GM18502 (cell line): ENCODE measurements at regions not wholly inside any gene's neighbourhood (a gene's known extent, or its start where the extent isn't known, plus 50 kb on each side); places are given as distances from the start of the nearest gene placed in this dataset.

Source experiments
- ATAC-seq: cut with Tn5 transposase; IDR thresholded peaks from one replicate; pipeline ENCODE4 v1.9.1; 2021; ENCODE audit warnings: mild to moderate bottlenecking; ENCODE audit not compliant: unreplicated experiment, poor library complexity

DNA sequence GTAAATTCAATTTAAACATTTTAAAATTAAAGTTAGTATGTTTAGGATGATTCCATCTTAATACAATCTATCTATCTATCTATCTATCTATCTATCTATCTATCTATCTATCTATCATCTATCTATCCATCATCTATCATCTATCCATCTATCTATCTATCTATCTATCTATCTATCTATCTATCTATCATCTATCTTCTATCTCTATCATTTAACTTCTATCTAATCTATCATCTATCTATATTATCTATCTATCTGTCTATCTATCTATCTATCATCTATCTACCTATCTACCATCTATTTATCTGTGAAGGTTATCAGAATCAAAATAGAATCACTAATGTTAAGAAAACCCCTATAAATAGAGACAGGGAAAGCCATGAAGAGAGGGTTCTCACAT is 78.3 kb downstream of the RAMP3 start:
- no peak for ATAC-seq

DNA sequence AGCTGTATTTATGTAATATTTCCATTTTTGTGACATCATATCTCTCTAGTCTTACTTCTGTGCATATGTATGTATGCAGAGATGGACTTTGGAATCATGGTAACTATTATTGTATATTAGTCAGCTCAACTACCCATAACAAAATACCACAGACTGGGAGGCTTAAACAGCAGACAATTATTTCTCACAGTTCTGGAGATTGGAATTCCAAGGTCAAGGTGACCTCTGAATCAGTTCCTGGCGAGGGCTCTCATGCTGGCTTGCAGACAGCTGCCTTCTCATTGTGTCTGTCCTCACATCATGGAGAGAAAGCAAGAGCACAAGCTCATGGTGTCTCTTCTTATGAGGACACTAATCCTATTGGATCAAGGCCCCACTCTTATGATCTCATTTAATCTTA is 79.1 kb downstream of the RAMP3 start:
- no peak for ATAC-seq

DNA sequence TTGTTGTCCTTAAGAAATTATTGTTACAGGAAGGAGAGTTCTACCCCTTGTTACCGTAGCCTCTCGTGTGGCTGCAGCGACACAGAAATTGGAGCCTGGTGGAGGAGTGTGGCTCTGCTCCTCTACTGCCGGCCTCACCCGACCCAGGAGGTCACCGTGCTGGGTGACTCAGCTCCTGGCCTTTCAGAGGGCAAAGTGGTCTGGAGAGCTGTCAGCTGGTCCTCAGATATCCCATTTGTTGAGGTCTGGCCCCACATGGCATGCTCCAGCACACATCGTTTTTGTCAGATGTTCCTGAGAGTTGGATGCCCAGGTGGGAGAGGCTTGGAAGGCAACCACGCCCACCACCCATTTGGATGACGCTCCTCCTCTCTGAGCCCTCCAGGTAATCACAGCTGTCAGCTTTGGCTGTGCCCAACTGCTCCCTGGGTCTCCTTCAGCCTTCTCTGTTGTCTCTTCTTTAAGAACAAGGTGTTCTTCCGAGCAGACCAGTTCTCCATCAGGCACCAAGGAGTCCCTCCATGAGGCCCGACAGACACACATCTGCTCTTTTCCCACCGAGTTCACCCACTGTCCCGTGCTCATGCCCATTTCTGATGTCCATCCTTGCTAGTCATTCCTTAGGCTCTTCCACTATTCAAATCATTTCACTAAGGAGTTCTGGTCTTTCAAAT is 80.3 kb downstream of the RAMP3 start:
- ATAC-seq, result no peak

DNA sequence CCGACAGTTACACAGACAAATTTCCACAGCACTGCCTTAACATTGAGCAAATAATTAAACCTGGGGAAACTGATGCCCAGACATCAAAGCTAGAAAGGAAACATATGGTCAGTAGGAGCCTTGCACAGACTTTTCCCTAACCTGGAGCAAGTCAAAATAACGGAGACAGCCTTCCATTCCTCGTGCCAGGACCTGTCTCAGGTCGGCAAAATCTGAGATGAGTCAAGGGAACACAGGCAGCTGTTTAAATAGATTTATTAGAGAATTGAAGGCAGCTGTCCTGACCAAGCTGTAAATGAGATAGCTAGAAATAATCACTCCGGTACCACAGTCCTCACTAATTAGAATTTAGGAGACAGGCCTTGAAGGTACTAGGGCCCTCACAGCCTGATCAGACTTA is 81.2 kb downstream of the RAMP3 start:
- ATAC-seq, result no peak

DNA sequence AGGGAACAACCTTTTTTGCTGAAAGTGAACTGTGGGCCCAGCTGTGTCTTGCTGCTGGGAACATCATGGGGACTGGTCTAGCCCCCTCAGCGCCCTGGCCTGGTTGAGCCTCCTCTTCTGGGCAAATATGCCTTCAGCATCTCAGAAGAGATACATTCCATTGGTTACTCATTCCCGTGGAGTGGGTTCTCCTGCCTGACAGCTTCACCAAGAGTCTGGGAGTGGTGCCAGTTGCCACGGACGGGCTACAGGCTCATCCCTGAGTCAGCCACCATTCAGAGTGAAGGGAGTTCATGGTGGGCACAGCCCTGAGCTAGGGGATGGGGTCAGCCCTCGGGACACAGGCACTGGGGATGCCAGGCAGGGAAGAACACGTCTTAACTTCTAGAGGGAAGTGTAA is 81.9 kb downstream of the RAMP3 start:
- ATAC-seq, result no peak

DNA sequence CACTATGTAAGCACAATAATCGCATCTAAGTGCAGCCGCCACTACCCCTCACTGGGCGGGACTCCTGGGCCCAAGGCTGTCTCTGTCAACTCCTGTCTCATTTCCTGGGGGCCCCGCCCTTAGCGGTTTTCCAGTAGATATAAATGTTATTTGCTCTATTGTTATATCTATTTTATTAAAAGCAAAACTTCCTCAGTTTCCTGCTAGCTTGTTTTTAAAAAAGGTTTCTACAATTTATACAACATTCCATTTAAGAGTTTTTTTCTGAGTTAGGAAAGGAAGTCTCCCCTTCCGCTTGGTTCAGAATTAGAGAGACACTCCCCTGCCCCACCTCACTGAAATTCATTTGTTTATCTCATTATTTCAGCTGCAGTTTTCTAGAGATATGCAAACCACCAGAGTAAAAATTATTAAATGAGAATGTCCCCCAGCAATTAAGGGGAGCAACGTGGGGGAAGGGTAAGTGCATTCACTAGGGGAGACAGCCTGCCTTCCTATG is 82.7 kb downstream of the RAMP3 start:
- no peak for ATAC-seq

DNA sequence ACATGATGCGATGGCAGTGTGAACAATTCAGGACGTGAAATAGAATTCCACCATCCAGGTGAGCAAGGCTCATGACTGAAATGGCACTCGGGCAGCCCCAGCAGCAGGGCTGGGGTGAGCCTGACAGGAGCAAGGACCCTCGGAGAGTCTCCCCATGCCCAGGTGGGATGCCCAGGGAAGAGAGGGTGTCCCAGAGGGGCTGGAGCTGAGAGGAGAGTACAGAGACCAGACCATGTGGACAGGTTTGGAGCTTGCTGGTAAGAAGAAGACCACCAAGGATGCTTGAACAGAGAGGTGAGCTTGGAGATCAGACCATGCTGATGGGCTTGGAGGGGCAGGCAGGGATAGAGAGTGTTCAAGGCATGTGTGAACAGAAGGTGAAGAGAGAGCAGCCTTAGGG is 83.3 kb downstream of the RAMP3 start:
- no peak for ATAC-seq

DNA sequence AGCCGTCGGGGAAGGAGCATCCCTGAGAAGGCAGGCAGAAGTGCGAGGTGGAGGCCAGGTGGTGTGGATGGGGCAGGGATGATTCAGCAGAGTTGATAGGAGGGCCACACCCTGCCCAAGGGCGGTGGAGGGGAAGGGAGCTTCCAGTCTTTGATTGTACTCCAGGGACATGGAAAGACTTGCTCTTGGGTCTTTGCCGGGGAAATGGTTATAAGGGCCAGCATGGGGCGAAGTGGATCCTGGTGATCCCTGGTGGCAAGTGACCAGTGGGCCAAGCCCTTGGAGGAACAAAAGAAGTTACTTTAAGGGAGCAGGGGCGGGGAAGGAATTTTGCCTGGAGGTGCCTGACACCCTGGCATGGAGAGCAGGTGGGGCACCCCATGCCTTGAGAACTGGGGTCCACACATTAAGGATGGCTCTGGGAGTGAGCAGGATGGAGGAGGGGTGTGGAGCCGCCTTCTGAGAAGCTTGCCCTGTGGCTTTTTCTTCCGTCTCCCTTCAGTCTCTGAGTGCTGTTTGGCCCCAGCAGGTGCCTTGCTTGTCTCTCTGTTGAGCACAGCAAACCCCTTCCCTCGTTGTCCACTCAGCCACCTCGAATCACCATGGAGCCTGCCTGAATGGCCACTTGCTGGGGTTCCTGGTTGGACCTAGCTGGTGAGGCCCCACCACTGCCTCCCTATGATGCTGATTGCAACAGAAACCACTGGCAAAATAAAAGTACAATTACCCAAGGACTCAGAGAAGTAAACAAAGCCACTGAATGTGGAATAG is 83.9 kb downstream of the RAMP3 start:
- ATAC-seq, result no peak

DNA sequence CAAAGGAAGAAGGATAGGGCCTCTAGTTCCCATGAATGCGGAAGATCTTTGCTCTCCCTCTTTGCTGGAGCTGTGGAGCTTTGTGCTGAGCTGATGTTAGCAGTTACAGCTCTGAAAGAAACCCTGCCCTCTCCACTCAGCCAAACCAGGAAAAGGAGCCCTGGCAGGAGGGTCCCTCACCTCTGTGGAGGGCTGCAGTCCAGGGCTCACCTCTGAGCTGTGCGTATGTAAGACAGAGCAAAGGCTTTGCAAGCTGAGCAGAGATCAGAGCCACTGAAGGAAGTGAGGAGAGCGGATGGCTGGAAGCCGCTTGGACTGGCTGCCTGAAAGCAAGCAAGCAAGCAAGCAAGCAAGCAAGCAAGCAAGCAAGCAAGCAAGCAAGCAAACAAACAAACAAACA is 84.7 kb downstream of the RAMP3 start:
- no peak for ATAC-seq

DNA sequence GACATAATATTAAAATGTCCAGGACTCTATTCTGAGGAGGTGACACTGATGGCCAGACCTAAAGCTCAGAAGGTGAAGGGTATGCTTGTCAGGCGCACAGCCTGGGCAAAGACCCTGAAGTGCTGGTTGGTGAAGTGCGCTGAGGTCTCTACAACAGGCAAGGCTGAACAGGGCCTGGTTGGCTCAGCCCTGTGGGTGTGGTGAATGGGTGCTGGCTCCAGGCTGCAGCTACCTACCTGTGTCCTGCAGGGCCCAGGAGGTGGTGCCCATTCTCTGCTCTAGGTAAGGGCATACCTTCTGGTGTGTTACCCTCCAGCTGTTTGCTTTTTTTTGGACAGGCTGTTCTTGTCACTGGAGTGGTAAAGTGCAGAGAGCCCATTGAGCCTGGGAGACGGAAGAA is 85.1 kb downstream of the RAMP3 start:
- ATAC-seq, result no peak

DNA sequence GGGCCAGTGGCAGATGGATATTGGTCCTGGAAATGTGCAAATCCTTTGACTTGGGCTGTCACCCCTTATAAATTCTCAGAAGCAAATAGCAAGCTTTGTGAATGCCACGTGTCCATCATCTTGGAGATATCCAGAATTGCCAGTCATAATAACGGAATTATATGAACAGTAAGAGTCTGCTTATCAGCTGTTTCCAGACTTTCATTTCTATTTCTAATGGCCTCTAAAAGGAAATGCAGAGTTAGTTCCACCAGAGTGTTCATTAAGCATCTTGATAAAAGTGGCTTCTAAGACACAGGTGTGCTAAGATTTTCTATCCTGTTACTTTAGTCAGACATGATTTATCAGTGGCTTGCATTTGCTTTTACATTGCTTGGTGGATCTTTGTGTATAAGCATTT is 87.4 kb downstream of the RAMP3 start:
- ATAC-seq, result no peak

DNA sequence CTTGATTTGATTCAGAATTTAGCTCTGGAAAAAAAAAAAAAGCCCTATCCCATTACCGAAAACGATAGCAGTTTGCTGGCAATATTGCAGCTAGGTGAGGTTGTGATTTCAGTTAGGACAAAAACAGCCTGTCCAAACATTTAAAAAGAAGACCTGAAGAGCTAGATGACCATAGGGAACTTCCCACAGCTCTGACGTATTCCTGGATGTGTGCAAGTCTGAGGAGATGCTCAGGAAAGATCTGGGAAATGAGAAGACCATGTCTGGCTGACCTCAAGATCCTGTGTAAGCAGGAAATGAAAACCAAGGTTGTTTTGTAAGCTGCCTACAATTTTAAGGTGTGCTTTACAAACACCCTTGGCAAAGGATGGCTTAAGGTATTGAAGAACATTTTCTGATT is 88.7 kb downstream of the RAMP3 start:
- ATAC-seq, result no peak

DNA sequence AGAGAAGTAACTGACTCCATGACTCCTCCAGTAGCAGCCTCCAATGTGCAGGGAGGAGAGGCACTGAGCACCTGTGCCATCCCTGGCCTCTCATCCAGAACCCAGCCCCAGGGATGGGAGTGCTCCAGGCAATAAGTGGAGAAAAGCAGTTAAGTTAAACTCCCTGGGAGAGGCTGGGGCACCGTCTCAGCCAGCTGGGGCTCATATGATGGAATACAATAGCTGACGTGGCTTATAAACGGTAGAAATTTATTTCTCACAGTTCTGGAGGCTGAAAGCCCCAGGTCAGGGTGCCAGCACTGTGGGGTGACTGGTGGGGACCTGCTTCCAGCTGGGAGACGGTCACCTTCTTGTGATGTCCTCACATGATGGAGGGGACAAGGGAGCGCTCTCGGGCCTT is 94.7 kb downstream of the RAMP3 start:
- no peak for ATAC-seq

DNA sequence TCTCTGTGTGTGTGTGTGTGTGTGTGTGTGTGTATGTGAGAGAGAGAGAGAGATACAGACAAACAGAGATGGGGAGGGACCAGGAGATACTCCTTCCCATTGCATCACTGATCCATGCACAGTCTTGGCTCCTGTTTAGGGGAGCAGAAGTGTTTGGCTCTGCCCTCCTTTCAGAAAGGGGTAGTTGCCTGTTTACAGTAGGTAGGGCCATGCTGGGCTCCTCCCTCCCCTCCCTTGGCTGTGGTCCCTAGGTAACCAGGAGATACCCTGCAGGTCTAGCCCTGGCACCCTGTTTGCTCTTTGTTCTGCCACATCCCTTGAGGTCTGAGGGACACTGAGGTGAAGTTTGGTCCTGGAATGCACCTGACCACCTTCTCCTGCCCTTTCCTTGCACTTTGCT is 95.3 kb downstream of the RAMP3 start:
- no peak for ATAC-seq

DNA sequence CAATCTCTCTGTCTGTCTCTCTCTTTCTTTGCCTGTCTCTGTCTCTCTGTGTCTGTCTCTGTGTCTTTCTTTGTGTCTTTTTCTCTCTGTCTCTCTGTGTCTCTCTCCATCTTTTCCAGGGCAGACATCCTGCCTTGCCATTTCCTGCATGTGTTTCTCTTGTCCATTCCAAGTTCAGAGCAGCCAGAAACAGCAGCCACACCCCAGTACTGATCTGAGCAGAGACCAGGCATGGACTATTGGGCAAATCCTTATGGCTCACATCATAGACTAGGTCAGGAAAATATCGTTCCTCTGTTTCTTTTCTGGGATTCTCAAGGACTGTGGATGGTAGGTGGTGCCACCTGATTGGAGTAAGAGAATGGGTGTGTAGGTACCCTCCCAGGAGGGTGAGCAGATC is 95.8 kb downstream of the RAMP3 start:
- no peak for ATAC-seq

DNA sequence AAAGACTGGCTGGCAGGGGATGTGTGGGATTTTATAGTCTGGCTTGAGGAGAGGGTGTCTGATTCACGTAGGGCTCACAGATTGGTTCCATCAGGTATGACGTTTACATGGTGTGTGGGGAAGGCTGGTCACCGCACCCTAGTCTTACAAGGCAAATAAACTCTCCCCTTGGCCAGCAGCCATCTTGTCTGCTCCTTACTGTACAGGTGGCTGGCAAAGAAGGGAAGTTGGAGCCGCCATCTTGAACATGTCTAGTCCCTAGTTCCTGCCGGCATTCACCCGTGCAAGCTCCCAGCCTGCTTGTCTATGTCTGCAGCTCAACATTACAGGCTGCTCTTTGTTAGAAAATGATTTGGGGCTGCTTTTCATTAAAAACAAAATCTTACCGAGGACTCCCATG is 97.6 kb downstream of the RAMP3 start:
- ATAC-seq, result no peak

DNA sequence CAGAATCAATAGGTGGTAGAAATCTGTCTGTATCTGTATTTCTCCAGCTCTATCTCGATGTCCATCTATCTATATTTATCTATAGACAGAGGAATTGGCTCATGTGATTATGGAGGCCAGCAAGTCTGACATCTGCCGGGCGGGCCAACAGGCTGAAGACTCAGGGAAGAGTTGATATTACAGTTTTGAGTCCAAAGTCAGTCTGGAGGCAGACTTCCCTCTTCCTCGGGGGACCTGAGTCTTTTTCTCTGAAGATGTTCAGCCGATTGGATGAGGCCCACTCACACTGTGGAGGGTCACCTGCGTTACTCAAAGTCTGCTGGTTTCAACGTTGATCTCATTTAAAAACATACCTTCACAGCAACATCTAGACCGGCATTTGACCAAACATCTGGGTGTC is 98.7 kb downstream of the RAMP3 start:
- no peak for ATAC-seq

DNA sequence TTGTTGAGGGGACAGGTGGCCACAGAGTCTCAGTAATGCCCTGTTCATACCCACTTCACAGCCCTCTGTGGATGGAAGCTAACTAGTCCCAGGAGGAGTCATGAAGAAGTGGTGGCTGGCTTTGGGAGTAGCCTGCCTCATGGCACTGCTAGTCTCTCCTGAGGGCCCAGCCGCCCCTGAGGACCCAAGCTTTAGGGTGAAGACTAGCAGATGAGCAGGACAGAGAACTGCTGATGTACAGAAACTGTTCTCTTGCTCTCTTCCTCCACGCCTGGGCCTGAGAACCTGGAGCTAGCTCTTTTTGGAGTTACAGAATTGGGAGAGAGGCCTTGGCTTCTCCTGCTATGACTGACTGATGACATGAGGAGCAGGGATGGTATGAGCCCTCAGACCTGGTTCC is 99.2 kb downstream of the RAMP3 start:
- ATAC-seq, result no peak

DNA sequence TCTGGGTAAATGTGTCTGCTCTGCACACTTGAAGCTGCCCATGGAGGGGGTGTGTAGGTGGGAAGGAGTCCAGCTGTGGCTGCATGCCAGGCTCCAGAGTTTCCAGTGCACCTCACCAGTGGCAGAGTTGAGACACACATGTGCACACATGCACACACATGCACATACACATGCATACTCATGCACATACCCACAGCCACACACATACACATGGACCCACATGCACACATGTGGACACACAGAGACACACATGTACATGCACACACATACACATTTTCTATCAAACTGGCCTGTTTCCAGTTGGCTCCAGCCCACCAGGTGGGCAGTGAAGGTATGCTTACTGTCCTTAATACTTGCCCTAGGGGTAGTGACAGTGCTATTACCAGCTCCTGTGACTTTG is 99.7 kb downstream of the RAMP3 start:
- no peak for ATAC-seq

DNA sequence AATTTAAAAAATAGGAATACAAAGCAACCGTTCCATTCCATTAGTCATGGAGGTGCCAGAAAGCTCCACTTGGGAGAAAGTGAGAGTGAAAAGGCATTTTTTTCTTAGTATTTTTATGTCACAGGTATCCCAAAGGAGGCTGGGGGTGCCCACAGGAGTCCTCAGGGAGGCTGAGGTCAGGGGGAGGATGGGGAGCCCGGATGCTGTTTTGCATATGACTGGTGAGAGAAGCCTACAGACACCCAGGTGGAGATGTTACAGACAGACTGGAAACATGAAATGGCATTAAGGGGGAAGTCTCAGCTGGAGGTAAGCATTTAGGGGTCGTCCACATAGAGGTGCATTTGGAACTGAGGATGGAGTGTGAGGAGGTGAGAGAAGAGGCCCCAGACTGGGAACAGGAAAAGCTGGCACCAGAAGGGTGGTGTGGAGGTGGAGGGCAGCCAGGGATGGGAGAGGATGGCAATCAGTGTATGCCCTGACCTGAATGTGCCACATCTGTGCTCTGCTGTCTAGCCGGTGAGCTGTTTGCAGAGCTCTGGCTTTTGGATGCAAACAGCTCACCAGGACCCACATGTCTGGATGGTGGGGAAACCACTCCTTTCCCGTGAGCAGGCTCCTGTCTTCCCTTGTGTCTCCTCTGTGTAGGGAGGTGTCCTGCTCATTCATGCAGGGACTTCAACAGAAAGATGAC is 101.1 kb downstream of the RAMP3 start:
- ATAC-seq, result no peak

DNA sequence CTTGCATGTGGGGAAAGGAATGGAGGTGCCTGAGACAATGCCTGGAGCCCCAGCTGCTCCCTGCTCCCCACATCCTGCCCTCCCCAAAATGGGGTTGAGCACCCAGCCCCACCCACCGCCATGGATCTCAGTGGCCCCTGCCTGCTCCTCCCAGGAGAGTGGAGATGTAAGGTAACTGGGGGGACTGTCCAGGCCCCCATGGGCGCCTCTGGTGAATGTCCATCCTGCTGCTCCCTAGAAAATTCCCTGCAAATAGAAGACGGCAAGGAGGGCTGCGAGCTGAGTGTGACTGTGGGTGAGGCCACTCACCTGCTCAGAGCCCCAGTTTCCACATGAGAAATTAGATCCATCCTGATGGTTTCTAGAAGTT is 101.6 kb downstream of the RAMP3 start:
- no peak for ATAC-seq
